WTC11 (cell line): ENCODE measurements at regions not wholly inside any gene's neighbourhood (a gene's known extent, or its start where the extent isn't known, plus 50 kb on each side); places are given as distances from the start of the nearest gene placed in this dataset.

Experiments used
- ATF2 ChIP-seq: sonication (generic); formaldehyde crosslinking; IDR thresholded peaks from 2 replicates; pipeline ENCODE4 v1.8.1; 2022; ENCODE audit warnings: low read depth, missing genetic modification reagents, borderline replicate concordance
- ATF3 ChIP-seq: sonication (generic); formaldehyde crosslinking; conservative IDR thresholded peaks from 2 replicates; pipeline ENCODE4 v1.8.1; 2022; ENCODE audit warnings: mild to moderate bottlenecking, missing genetic modification reagents
- CREB1 ChIP-seq: sonication (generic); formaldehyde crosslinking; IDR thresholded peaks from 2 replicates; pipeline ENCODE4 v1.8.0; 2023; ENCODE audit warnings: mild to moderate bottlenecking, missing genetic modification reagents
- FOXJ3 ChIP-seq: sonication (generic); formaldehyde crosslinking; IDR thresholded peaks from 2 replicates; pipeline ENCODE4 v1.9.0; 2021; ENCODE audit warnings: missing genetic modification reagents, mild to moderate bottlenecking, borderline replicate concordance
- FOXK1 ChIP-seq: sonication (generic); formaldehyde crosslinking; IDR thresholded peaks from 2 replicates; pipeline ENCODE4 v1.8.0; 2022; ENCODE audit warnings: mild to moderate bottlenecking, moderate library complexity, missing genetic modification reagents
- JUN ChIP-seq: sonication (generic); formaldehyde crosslinking; IDR thresholded peaks from 2 replicates; pipeline ENCODE4 v1.8.0; 2023; ENCODE audit warnings: mild to moderate bottlenecking, missing genetic modification reagents
- SP1 ChIP-seq: sonication (generic); formaldehyde crosslinking; conservative IDR thresholded peaks from 2 replicates; pipeline ENCODE4 v1.8.1; 2022; ENCODE audit warnings: missing genetic modification reagents
- ZNF121 ChIP-seq: sonication (generic); formaldehyde crosslinking; IDR thresholded peaks from 2 replicates; pipeline ENCODE4 v1.8.0; 2023; ENCODE audit warnings: missing genetic modification reagents
- TF ChIP-seq, protein P1 (sequence below): fragments of 200-600 bp; IDR thresholded peaks from 2 replicates; pipeline ENCODE4 v1.8.0; 2022; ENCODE audit warnings: antibody characterized with exemption
- TF ChIP-seq, protein P2 (sequence below): sonication (generic); formaldehyde crosslinking; IDR thresholded peaks from 2 replicates; pipeline ENCODE4 v1.8.1; 2022; ENCODE audit warnings: missing genetic modification reagents, borderline replicate concordance

- TF ChIP-seq, protein P1, sequence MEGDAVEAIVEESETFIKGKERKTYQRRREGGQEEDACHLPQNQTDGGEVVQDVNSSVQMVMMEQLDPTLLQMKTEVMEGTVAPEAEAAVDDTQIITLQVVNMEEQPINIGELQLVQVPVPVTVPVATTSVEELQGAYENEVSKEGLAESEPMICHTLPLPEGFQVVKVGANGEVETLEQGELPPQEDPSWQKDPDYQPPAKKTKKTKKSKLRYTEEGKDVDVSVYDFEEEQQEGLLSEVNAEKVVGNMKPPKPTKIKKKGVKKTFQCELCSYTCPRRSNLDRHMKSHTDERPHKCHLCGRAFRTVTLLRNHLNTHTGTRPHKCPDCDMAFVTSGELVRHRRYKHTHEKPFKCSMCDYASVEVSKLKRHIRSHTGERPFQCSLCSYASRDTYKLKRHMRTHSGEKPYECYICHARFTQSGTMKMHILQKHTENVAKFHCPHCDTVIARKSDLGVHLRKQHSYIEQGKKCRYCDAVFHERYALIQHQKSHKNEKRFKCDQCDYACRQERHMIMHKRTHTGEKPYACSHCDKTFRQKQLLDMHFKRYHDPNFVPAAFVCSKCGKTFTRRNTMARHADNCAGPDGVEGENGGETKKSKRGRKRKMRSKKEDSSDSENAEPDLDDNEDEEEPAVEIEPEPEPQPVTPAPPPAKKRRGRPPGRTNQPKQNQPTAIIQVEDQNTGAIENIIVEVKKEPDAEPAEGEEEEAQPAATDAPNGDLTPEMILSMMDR: no peak
- TF ChIP-seq FOXJ3 (no peak), ATF2 (no peak), ATF3 (CRISPR knock-in tag) (no peak), JUN (CRISPR knock-in tag) (no peak), CREB1 (CRISPR knock-in tag) (no peak), FOXK1 (CRISPR knock-in tag) (no peak), ZNF121 (CRISPR knock-in tag) (no peak), SP1 (CRISPR knock-in tag) (no peak)
- TF ChIP-seq, protein P2, sequence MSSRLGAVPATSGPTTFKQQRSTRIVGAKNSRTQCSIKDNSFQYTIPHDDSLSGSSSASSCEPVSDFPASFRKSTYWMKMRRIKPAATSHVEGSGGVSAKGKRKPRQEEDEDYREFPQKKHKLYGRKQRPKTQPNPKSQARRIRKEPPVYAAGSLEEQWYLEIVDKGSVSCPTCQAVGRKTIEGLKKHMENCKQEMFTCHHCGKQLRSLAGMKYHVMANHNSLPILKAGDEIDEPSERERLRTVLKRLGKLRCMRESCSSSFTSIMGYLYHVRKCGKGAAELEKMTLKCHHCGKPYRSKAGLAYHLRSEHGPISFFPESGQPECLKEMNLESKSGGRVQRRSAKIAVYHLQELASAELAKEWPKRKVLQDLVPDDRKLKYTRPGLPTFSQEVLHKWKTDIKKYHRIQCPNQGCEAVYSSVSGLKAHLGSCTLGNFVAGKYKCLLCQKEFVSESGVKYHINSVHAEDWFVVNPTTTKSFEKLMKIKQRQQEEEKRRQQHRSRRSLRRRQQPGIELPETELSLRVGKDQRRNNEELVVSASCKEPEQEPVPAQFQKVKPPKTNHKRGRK (CRISPR knock-in tag): no peak
Measured at GRCh38 chr9:31304576-31304975, 1079.9 kb upstream of the ACO1 start.
